Lower lobe of right lung (tissue), 2 donors: ENCODE measurements at regions not wholly inside any gene's neighbourhood (a gene's known extent, or its start where the extent isn't known, plus 50 kb on each side); places are given as distances from the start of the nearest gene placed in this dataset.

ENCODE experiments used
- ATAC-seq, 2 donors: fragments of 200-7000 bp; cut with Tn5 transposase; one replicate each; pipeline ENCODE4 v1.9.1; 2020 to 2022; ENCODE audit warnings: mild to moderate bottlenecking in 2 of 2, moderate library complexity in 2 of 2
- DNase-seq: peaks from one replicate; pipeline ENCODE4 v3.0.0-alpha.2; 2020
- H3K27ac ChIP-seq: fragments of 200-600 bp; one replicate; pipeline ENCODE4 v1.8.0; 2022
- H3K27me3 ChIP-seq: fragments of 200-600 bp; one replicate; pipeline ENCODE4 v1.8.0; 2022; ENCODE audit warnings: low read depth
- H3K36me3 ChIP-seq: fragments of 200-600 bp; one replicate; pipeline ENCODE4 v1.8.0; 2022; ENCODE audit warnings: mild to moderate bottlenecking
- H3K4me1 ChIP-seq: fragments of 200-600 bp; one replicate; pipeline ENCODE4 v1.8.0; 2022
- H3K4me3 ChIP-seq: fragments of 200-600 bp; one replicate; pipeline ENCODE4 v1.8.0; 2022; ENCODE audit warnings: mild to moderate bottlenecking
- H3K9me3 ChIP-seq: fragments of 200-600 bp; one replicate; pipeline ENCODE4 v1.8.0; 2022
- intact Hi-C: fragments of 100-400 bp; cut with DNase I; formaldehyde crosslinking; loops from one replicate; pipeline ENCODE4 v1.11.0; 2022
- TF ChIP-seq, protein P1 (sequence below): fragments of 200-600 bp; IDR thresholded peaks from one replicate; pipeline ENCODE4 v1.8.0; 2022; ENCODE audit warnings: antibody characterized with exemption, mild to moderate bottlenecking
- donor health status: DM: no; HTN: yes; CAD: no; lungs with severe emphysema.

DNA sequence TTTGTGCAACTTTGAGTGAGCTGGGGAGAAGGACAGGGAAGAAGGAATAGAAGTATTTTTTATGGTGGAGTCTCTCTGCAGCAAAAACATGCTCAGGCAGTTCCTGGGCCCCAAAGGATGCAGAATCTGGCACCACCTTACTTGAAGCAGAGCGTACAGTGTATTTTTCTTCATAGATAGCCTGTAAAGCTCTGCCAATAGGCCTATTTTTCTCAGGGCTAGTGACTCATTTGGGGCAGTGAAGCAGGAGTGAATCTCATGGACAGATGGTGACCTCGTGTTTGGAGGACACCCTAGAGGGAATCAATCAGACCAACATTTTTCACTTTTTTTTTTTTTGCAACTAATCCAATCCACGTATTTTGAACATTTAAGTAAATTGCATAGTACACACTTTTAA, 268.1 kb upstream of the CXCR4 start:
- ATAC-seq (no peak), DNase-seq (no peak)
- Histone ChIP-seq H3K27me3 (no peaks in the 10 kb centered on the region), H3K4me1 (no peaks in the 10 kb centered on the region), H3K4me3 (no peak overlapping the region), H3K9me3 (no peaks in the 10 kb centered on the region), H3K27ac (no peak overlapping the region), H3K36me3 (no peaks in the 10 kb centered on the region)
- intact Hi-C loops: loop anchor here (10.0 kb wide), 1 partner anchor 471 kb away; no protein-coding TSS in a partner anchor
- TF ChIP-seq, protein P1, sequence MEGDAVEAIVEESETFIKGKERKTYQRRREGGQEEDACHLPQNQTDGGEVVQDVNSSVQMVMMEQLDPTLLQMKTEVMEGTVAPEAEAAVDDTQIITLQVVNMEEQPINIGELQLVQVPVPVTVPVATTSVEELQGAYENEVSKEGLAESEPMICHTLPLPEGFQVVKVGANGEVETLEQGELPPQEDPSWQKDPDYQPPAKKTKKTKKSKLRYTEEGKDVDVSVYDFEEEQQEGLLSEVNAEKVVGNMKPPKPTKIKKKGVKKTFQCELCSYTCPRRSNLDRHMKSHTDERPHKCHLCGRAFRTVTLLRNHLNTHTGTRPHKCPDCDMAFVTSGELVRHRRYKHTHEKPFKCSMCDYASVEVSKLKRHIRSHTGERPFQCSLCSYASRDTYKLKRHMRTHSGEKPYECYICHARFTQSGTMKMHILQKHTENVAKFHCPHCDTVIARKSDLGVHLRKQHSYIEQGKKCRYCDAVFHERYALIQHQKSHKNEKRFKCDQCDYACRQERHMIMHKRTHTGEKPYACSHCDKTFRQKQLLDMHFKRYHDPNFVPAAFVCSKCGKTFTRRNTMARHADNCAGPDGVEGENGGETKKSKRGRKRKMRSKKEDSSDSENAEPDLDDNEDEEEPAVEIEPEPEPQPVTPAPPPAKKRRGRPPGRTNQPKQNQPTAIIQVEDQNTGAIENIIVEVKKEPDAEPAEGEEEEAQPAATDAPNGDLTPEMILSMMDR: no peak

DNA sequence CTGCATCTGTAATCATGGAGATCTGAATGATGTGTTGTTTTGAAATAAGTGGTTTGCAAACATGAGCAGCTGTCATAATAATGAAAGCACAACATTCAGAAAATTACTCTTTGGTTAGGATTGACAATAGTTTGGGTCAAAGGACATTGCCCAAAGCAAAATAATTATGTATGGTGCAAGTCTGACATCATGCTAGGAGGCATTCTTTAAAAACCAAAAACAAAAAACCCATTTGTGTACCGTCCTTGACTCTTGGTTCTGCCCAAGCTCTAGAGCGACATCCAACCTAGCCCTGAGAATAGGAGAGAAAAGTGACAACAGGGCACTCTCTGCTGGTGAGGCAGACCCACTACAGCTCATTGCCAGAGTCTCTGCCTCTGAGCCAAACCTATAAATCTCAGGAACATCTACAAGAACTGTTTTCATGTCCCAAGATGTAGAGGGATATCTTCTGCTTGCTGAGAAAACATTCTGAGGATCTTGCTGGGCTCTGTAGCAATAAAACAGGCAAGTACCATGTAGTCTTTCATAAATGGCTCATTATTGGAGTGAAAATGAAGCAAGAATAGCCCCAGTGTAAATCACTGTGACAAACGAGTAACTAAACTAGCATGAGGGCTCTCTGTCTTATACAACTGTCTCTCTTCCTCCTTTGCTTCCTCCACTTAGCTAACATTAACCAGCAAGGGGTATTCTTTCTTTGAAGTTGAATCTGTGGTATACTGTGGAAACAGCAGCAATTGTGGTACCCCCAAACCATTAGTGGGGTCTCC, 266.8 kb upstream of the CXCR4 start:
- no peak overlapping the region for H3K27ac ChIP-seq
- TF ChIP-seq, protein P1: peak; percentile 52
- no peak overlapping the region for H3K4me3 ChIP-seq
- intact Hi-C loops: loop anchor here (10.0 kb wide), 1 partner anchor 470 kb away; no protein-coding TSS in a partner anchor
- no peaks in the 10 kb centered on the region for H3K4me1 ChIP-seq
- DNase-seq (no peak), ATAC-seq (peak; percentile 77 to 87)
- H3K27me3 ChIP-seq: no peaks in the 10 kb centered on the region
- no peaks in the 10 kb centered on the region for H3K36me3 ChIP-seq
- H3K9me3 ChIP-seq: no peaks in the 10 kb centered on the region

DNA sequence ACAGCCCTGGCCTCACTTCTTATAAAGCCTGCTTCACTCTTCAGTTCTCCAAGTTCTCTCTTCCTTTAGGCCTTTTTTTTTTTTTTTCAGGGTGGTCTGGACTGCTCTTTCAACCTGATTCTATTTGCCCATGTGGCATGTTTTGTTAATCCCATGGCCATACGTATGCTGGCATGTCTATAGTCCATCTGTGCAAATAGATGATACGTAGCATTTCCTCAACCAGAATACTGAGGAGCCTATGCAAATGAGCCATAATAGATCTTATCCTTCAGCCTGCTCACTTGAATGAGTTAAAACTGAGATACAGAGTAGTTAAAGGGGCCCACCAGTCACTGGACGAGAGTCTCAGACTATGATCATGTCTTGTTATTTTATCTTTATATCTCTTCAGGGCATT, 265.2 kb upstream of the CXCR4 start:
- intact Hi-C loops: loop anchor here (10.0 kb wide), 1 partner anchor 468 kb away; no protein-coding TSS in a partner anchor

DNA sequence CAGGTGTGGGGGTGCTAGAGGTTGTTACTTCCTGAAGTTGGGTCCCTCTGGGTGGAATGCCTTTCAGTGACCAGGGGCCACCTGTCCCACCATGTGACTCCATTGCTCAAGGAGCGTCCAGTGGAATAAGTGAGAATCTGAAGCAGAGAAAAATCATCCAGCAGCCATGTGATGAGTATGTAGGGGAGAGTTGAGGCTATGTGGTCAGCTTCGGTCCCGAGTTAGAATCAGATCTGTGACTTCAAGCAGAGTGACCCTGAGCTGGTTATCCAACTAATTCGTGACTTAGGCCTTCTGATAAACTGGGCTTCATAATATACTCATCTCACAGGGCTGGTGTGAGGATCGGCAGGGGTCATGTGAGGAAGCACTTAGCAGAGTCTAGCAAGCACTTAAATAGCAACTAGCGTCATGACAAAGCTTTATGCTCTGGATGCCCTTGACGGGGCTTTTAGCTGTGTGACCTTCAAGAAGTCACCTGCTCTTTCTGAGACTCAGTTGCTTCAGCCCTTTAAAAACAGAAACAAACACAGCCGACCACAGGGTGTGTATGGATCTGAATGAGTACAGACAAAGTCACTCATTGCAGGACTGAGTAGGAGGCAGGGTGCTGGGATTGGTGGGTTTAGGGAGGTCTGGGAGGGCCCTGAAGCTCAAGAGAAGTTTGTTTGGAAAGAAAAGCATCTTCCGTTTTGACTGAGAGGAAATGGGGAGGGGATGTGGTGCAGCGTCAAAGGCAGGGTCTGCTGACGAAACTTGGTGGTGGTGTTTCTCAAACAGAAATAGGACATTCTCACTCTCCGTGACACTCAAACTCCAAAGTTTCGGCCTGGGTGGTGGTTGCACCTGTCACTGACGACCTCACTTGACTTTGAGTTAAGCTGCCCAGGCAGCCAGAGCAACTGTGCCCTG, 264.0 kb upstream of the CXCR4 start:
- H3K27ac ChIP-seq: no peak overlapping the region
- H3K9me3 ChIP-seq: no peaks in the 10 kb centered on the region
- DNase-seq (peak; percentile 54), ATAC-seq (peak; percentile 49 to 68)
- TF ChIP-seq, protein P1: no peak
- no peaks in the 10 kb centered on the region for H3K36me3 ChIP-seq
- no peaks in the 10 kb centered on the region for H3K27me3 ChIP-seq
- no peak overlapping the region for H3K4me3 ChIP-seq
- intact Hi-C loops: loop anchor here (10.0 kb wide), 1 partner anchor 467 kb away; no protein-coding TSS in a partner anchor
- no peaks in the 10 kb centered on the region for H3K4me1 ChIP-seq

More for the DNA sequence above, 265.2 kb upstream of the CXCR4 start:
- H3K9me3 ChIP-seq: no peaks in the 10 kb centered on the region
- no peaks in the 10 kb centered on the region for H3K36me3 ChIP-seq
- ATAC-seq (no peak), DNase-seq (no peak)
- no peak overlapping the region for H3K27ac ChIP-seq
- no peaks in the 10 kb centered on the region for H3K27me3 ChIP-seq
- TF ChIP-seq, protein P1: no peak
- no peaks in the 10 kb centered on the region for H3K4me1 ChIP-seq
- no peak overlapping the region for H3K4me3 ChIP-seq

DNA sequence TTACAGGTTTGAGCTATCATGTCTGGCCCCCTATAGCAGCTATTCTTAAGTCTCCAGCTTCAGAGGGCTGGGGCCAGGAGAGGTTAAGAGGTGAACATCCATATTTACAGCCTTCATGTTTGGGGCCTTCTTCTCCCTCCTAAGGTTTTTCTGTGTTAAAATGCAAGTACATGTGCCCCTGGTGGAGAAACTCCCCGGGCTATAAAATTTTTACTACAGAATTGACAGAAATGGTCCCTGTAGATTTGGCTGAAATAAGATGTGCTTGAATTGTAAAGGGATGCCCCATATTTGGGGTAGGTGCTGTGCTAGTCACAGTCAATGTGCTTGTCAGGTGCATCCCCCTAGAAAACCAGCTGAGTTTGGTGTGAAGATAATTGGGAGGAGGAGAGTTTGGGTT, 263.3 kb upstream of the CXCR4 start:
- no peaks in the 10 kb centered on the region for H3K36me3 ChIP-seq
- DNase-seq (no peak), ATAC-seq (no peak)
- H3K27ac ChIP-seq: no peak overlapping the region
- TF ChIP-seq, protein P1: no peak
- H3K27me3 ChIP-seq: no peaks in the 10 kb centered on the region
- intact Hi-C loops: loop anchor here (10.0 kb wide), 1 partner anchor 466 kb away; no protein-coding TSS in a partner anchor
- H3K9me3 ChIP-seq: no peaks in the 10 kb centered on the region
- no peaks in the 10 kb centered on the region for H3K4me1 ChIP-seq
- no peak overlapping the region for H3K4me3 ChIP-seq
